GM12891 (cell line): ENCODE measurements at regions not wholly inside any gene's neighbourhood (a gene's known extent, or its start where the extent isn't known, plus 50 kb on each side); places are given as distances from the start of the nearest gene placed in this dataset.

Source experiments
- POLR2A ChIP-seq: IDR thresholded peaks from 2 replicates; pipeline ENCODE4 v1.6.1; 2011; ENCODE audit warnings: low read depth, low read length, control low read depth
- POU2F2 ChIP-seq: IDR thresholded peaks from 2 replicates; pipeline ENCODE4 v1.6.1; 2011; ENCODE audit warnings: low read depth, mild to moderate bottlenecking, control low read depth, low read length, moderate library complexity
- SPI1 ChIP-seq: IDR thresholded peaks from 2 replicates; pipeline ENCODE4 v1.6.1; 2011; ENCODE audit warnings: low read depth, low read length, control low read depth
- TAF1 ChIP-seq: IDR thresholded peaks from 2 replicates; pipeline ENCODE4 v1.6.1; 2011; ENCODE audit warnings: low read depth, low read length, control low read depth

- TF ChIP-seq POLR2A (no peak), TAF1 (no peak), SPI1 (no peak), POU2F2 (no peak)
These were observed 164.0 kb downstream of the CARTPT start for GRCh38 chr5:71882826-71883741.
